ENCODE measurements at regions not wholly inside any gene's neighbourhood (a gene's known extent, or its start where the extent isn't known, plus 50 kb on each side); places are given as distances from the start of the nearest gene placed in this dataset.

DNA sequence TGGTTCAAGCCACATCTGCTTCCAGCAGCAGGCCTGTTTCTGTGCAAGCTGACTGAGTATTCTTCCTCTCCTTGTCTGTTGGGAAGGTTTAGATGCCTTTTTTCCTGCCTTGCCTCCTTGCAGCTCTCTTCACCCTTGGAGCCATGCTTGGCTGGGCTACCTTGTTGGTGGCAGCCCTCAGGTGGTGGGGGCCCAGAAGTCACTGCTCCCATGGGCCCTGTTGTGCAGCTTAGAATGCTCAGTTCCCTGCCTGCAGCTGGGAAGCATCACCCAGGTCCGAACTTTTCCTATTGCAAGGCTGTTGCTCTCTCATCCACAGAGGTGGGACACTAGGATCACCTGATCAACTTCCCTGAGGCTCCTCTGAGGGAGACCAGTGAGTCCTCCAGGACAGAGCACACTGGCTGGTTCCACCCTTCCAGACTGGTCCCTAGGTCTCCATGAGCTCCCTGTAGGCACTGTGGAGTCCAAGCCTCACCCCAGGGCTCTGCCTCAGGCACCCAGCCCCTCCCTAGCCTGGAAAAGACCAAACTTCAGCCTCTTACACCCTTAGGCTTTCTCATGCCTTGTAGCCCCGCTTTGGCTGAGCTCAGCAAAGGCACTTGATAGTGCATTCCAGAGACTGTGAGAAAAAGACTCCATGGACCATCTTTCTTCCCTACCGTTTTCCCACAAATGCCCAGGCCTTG is 219.3 kb upstream of the SH3BP4 start:
- no peak overlapping the region for H3K4me3 ChIP-seq (ENCODE audit: low read depth, poor library complexity, severe bottlenecking)
- peak in 1 of 2 donors; percentile 40 for DNase-seq (ENCODE audit: low spot score in 2 of 2)
- intact Hi-C loops (cut with DNase I; ENCODE audit: low total_unique reads) = no loop called here
- TF ChIP-seq, protein P1, sequence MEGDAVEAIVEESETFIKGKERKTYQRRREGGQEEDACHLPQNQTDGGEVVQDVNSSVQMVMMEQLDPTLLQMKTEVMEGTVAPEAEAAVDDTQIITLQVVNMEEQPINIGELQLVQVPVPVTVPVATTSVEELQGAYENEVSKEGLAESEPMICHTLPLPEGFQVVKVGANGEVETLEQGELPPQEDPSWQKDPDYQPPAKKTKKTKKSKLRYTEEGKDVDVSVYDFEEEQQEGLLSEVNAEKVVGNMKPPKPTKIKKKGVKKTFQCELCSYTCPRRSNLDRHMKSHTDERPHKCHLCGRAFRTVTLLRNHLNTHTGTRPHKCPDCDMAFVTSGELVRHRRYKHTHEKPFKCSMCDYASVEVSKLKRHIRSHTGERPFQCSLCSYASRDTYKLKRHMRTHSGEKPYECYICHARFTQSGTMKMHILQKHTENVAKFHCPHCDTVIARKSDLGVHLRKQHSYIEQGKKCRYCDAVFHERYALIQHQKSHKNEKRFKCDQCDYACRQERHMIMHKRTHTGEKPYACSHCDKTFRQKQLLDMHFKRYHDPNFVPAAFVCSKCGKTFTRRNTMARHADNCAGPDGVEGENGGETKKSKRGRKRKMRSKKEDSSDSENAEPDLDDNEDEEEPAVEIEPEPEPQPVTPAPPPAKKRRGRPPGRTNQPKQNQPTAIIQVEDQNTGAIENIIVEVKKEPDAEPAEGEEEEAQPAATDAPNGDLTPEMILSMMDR (IDR thresholded peaks at IDR 0.05) = peak in 1 of 3 donors; percentile 5
- TF ChIP-seq POLR2A (IDR thresholded peaks at IDR 0.05) = no peak
- WGBS, 2 donors = 83 to 94% methylated on average over 3 of the region's 3 CpGs

DNA sequence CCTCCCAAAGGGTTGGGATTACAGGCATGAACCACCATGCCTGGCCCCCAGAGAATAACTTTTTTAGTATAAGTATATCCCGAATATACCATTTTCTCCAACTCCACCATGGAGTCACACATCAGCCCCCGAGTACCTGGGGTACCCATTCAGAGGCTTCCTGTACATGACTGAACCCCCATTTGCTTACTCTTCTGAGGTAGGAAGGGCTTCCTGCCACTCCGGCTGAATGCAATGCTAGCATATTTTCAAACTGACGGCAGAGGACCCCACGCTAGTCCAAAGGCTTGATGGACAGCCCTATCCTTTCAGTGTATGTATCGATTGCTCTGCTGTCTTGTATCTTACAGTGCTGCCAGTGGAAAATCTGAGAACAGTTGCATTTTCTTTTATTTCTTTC is 220.6 kb upstream of the SH3BP4 start:
- intact Hi-C loops (cut with DNase I; ENCODE audit: low total_unique reads) = no loop called here
- H3K4me3 ChIP-seq (ENCODE audit: low read depth, poor library complexity, severe bottlenecking) = no peak overlapping the region
- TF ChIP-seq POLR2A (IDR thresholded peaks at IDR 0.05) = no peak
- TF ChIP-seq, protein P1 (IDR thresholded peaks at IDR 0.05) = no peak
- WGBS, 2 donors = 89 to 97% methylated on average over 6 of the region's 6 CpGs
- DNase-seq (ENCODE audit: low spot score in 2 of 2) = peak in 1 of 2 donors; percentile 61

DNA sequence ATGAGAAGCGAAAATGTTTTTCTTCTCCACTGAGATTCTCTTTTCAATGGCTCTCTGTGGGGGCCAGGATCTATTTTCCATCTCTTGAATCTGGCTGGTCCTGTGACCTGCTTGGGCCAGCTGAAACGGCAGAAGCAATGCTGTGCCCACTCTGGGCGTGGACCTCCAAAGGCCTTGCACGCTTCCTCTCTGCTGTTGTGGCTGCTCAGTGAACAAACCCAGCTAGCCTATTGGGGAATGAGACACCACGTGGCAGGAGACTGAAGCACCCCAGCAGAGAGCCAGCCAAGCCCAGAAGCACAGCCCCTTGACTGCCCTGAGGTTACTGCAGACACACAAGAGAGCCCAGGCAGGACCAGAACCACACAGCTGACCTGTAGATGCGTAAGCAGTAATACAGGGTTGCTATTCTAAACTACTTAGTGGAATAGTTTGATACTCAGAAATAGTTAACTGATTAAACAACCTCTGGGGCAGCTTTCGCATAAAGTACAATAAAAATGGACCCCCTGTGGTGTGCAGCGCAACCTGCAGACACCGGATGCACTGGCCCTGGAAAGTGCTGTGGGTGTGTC is 221.7 kb upstream of the SH3BP4 start:
- H3K4me3 ChIP-seq (ENCODE audit: low read depth, poor library complexity, severe bottlenecking) = no peak overlapping the region
- WGBS, 2 donors = 80 to 82% methylated on average over 9 of the region's 9 CpGs
- peak in 1 of 2 donors; percentile 63 for DNase-seq (ENCODE audit: low spot score in 2 of 2)
- intact Hi-C loops (cut with DNase I; ENCODE audit: low total_unique reads) = no loop called here
- TF ChIP-seq, protein P1 (IDR thresholded peaks at IDR 0.05) = no peak
- no peak for TF ChIP-seq POLR2A (IDR thresholded peaks at IDR 0.05)

- WGBS, 2 donors = 74 to 75% methylated on average over 1 of the region's 1 CpG
- no peak overlapping the region for H3K4me3 ChIP-seq (ENCODE audit: low read depth, poor library complexity, severe bottlenecking)
- TF ChIP-seq, protein P1 (IDR thresholded peaks at IDR 0.05) = no peak
- TF ChIP-seq POLR2A (IDR thresholded peaks at IDR 0.05) = no peak
- intact Hi-C loops (cut with DNase I; ENCODE audit: low total_unique reads) = no loop called here
- DNase-seq (ENCODE audit: low spot score in 2 of 2) = peak in 1 of 2 donors; percentile 5
These were observed 226.1 kb upstream of the SH3BP4 start for GRCh38 chr2:234725528-234726264.

GRCh38 chr2:234724850-234725249 is 227.0 kb upstream of the SH3BP4 start:
- no peak overlapping the region for H3K4me3 ChIP-seq (ENCODE audit: low read depth, poor library complexity, severe bottlenecking)
- WGBS, 2 donors = 84 to 85% methylated on average over 4 of the region's 4 CpGs
- TF ChIP-seq, protein P1 (IDR thresholded peaks at IDR 0.05) = no peak
- no peak for TF ChIP-seq POLR2A (IDR thresholded peaks at IDR 0.05)
- intact Hi-C loops (cut with DNase I; ENCODE audit: low total_unique reads) = no loop called here
- DNase-seq (ENCODE audit: low spot score in 2 of 2) = no peak

Measured in lower leg skin (tissue), 4 donors.